PC-9 (cell line): ENCODE measurements at regions not wholly inside any gene's neighbourhood (a gene's known extent, or its start where the extent isn't known, plus 50 kb on each side); places are given as distances from the start of the nearest gene placed in this dataset.

ENCODE experiments used
- BruUV-seq: library from RNA; stranded (reverse); fragments of 400-500 nt; replicated peaks from 2 replicates; lab custom pipeline; 2021; lab: Mats Ljungman, UMichigan
- CTCF ChIA-PET: fragments of 300-600 bp; sonication (Branson Sonifier 250); formaldehyde crosslinking; loops from one replicate; lab custom pipeline; 2022; ENCODE audit warnings: antibody characterized with exemption; lab: Charles Lee
- POLR2A ChIA-PET: fragments of 300-600 bp; sonication (Branson Sonifier 250); formaldehyde crosslinking; loops from one replicate; lab custom pipeline; 2022; ENCODE audit warnings: antibody characterized with exemption; ENCODE audit not compliant: unreplicated experiment; lab: Charles Lee
- DNase-seq, 2 experiments: peaks; one replicate each; pipeline versions ENCODE4 v3.0.0 to v3.0.0-alpha.2; 2015 to 2022; ENCODE audit warnings: mixed read lengths in 1 of 2
- H2AFZ ChIP-seq: fragments of 200-600 bp; sonication (generic); 2 replicates; pipeline ENCODE4 v1.8.1; 2017; ENCODE audit warnings: antibody characterized with exemption
- H3F3A ChIP-seq: fragments of 200-600 bp; sonication (generic); 2 replicates; pipeline ENCODE4 v1.8.1; 2017; ENCODE audit warnings: antibody characterized with exemption, mild to moderate bottlenecking, low read depth; ENCODE audit not compliant: insufficient read depth
- H3K27ac ChIP-seq: fragments of 200-600 bp; sonication (generic); 2 replicates; pipeline ENCODE4 v1.6.1; 2016; ENCODE audit warnings: mixed run types
- H3K27me3 ChIP-seq: fragments of 200-600 bp; sonication (generic); 2 replicates; pipeline ENCODE4 v1.6.1; 2016; ENCODE audit warnings: low read depth, mixed run types; ENCODE audit not compliant: insufficient read depth
- H3K36me3 ChIP-seq: fragments of 200-600 bp; sonication (generic); 2 replicates; pipeline ENCODE4 v1.6.1; 2016; ENCODE audit warnings: low read depth, mixed run types
- H3K4me1 ChIP-seq: fragments of 200-600 bp; sonication (generic); replicated peaks from 2 replicates; pipeline ENCODE4 v1.6.1; 2016; ENCODE audit warnings: mixed run types; ENCODE audit not compliant: insufficient read depth
- H3K4me2 ChIP-seq: fragments of 200-600 bp; sonication (generic); 2 replicates; pipeline ENCODE4 v1.6.1; 2017; ENCODE audit warnings: mixed run types
- H3K4me3 ChIP-seq: fragments of 200-600 bp; sonication (generic); 2 replicates; pipeline ENCODE4 v1.6.1; 2016; ENCODE audit warnings: mixed run types
- H3K79me2 ChIP-seq: fragments of 200-600 bp; sonication (generic); 2 replicates; pipeline ENCODE4 v1.6.1; 2017; ENCODE audit warnings: low read depth, mixed run types
- H3K9me2 ChIP-seq: fragments of 200-600 bp; sonication (generic); 2 replicates; pipeline ENCODE4 v1.8.1; 2017; ENCODE audit warnings: mild to moderate bottlenecking; ENCODE audit not compliant: insufficient read depth
- H3K9me3 ChIP-seq: fragments of 200-600 bp; sonication (generic); 2 replicates; pipeline ENCODE4 v1.8.1; 2016; ENCODE audit warnings: low read depth; ENCODE audit not compliant: insufficient read depth
- H4K20me1 ChIP-seq: fragments of 200-600 bp; sonication (generic); 2 replicates; pipeline ENCODE4 v1.8.1; 2017; ENCODE audit not compliant: insufficient read depth
- CTCF ChIP-seq: fragments of 200-600 bp; sonication (generic); conservative IDR thresholded peaks from 2 replicates; pipeline ENCODE4 v1.6.1; 2017; ENCODE audit warnings: mixed run types, antibody characterized with exemption, mild to moderate bottlenecking, moderate library complexity
- EZH2 ChIP-seq: fragments of 200-600 bp; sonication (generic); IDR thresholded peaks from 2 replicates; pipeline ENCODE4 v1.8.0; 2017; ENCODE audit warnings: antibody characterized with exemption, low read depth
- intact Hi-C: fragments of 100-400 bp; cut with micrococcal nuclease; formaldehyde crosslinking; loops from one replicate; pipeline ENCODE4 v1.10.0; 2022; ENCODE audit not compliant: unreplicated experiment

GRCh38 chr3:146712806-146713205 lies 107.7 kb upstream of the PLSCR5 start:
- H3F3A ChIP-seq = no peaks in the 10 kb centered on the region
- H3K27me3 ChIP-seq = no peaks in the 10 kb centered on the region
- no peaks in the 10 kb centered on the region for H3K36me3 ChIP-seq
- H3K79me2 ChIP-seq = no peaks in the 10 kb centered on the region
- DNase-seq = no peak
- H2AFZ ChIP-seq = no peak overlapping the region
- H3K9me2 ChIP-seq = no peaks in the 10 kb centered on the region
- no peak overlapping the region for H3K4me3 ChIP-seq
- CTCF ChIA-PET = no interaction called here
- no peaks in the 10 kb centered on the region for H4K20me1 ChIP-seq
- POLR2A ChIA-PET = no interaction called here
- H3K27ac ChIP-seq = no peak overlapping the region
- no peaks in the 10 kb centered on the region for H3K9me3 ChIP-seq
- intact Hi-C loops = no loop called here
- no peak overlapping the region for H3K4me2 ChIP-seq
- TF ChIP-seq EZH2 (no peak), CTCF (no peak)
- BruUV-seq = no TSS peak
- H3K4me1 ChIP-seq = no peaks in the 10 kb centered on the region

GRCh38 chr3:146709969-146710368 lies 104.8 kb upstream of the PLSCR5 start:
- Histone ChIP-seq H3K27me3 (no peaks in the 10 kb centered on the region), H3F3A (no peaks in the 10 kb centered on the region), H4K20me1 (no peaks in the 10 kb centered on the region), H3K36me3 (no peaks in the 10 kb centered on the region), H3K4me3 (no peak overlapping the region), H3K9me3 (no peaks in the 10 kb centered on the region), H3K4me2 (no peak overlapping the region), H2AFZ (no peak overlapping the region), H3K27ac (no peak overlapping the region), H3K9me2 (no peaks in the 10 kb centered on the region), H3K4me1 (no peaks in the 10 kb centered on the region), H3K79me2 (no peaks in the 10 kb centered on the region)
- BruUV-seq = no TSS peak
- DNase-seq = no peak
- ChIA-PET POLR2A (no interaction called here), CTCF (no interaction called here)
- no peak for TF ChIP-seq EZH2
- TF ChIP-seq CTCF = no peak
- intact Hi-C loops = no loop called here

- no peak overlapping the region for H3K27ac ChIP-seq
- H3K9me2 ChIP-seq = no peaks in the 10 kb centered on the region
- H3K4me2 ChIP-seq = no peak overlapping the region
- H4K20me1 ChIP-seq = no peaks in the 10 kb centered on the region
- DNase-seq = no peak
- H3K27me3 ChIP-seq = no peaks in the 10 kb centered on the region
- no peak for TF ChIP-seq CTCF
- TF ChIP-seq EZH2 = no peak
- no peaks in the 10 kb centered on the region for H3F3A ChIP-seq
- intact Hi-C loops = no loop called here
- H3K36me3 ChIP-seq = no peaks in the 10 kb centered on the region
- no TSS peak for BruUV-seq
- no peaks in the 10 kb centered on the region for H3K9me3 ChIP-seq
- no peaks in the 10 kb centered on the region for H3K4me1 ChIP-seq
- H3K79me2 ChIP-seq = no peaks in the 10 kb centered on the region
- ChIA-PET CTCF (interaction anchor here (0.6 kb wide), 1 partner anchor 114 kb away, joined by 4 read pairs; no protein-coding TSS in a partner anchor), POLR2A (no interaction called here)
- H3K4me3 ChIP-seq = no peak overlapping the region
- no peak overlapping the region for H2AFZ ChIP-seq
Observed at GRCh38 chr3:146705225-146705624, 100.1 kb upstream of the PLSCR5 start.
